ENCODE measurements at regions not wholly inside any gene's neighbourhood (a gene's known extent, or its start where the extent isn't known, plus 50 kb on each side); places are given as distances from the start of the nearest gene placed in this dataset.
A peak's percentile ranks its signal among the peaks of the same experiment; 100 is the strongest.
"Not testable (repeated sequence)": the region's sequence is repeated elsewhere in the genome, so short reads cannot be mapped to it uniquely, and the experiment has no call there.

GRCh38 chr9:63817622-63818518 is 1467.1 kb downstream of the FOXD4L5 start:
- DNase-seq (ENCODE audit: low read depth): no peak
- peak overlapping the region; percentile 13 for H3K4me3 ChIP-seq (ENCODE audit: low read depth, low read length)
- TF ChIP-seq CTCF (IDR thresholded peaks at IDR 0.05; ENCODE audit: insufficient read depth, low read depth, low read length): no peak

GRCh38 chr9:63816751-63817621 is 1468.0 kb downstream of the FOXD4L5 start:
- peak overlapping the region; percentile 44 for H3K4me3 ChIP-seq (ENCODE audit: low read depth, low read length)
- TF ChIP-seq CTCF (IDR thresholded peaks at IDR 0.05; ENCODE audit: insufficient read depth, low read depth, low read length): no peak
- DNase-seq (ENCODE audit: low read depth): peak; percentile 53

GRCh38 chr9:63814970-63815669 is 1469.9 kb downstream of the FOXD4L5 start:
- not testable (repeated sequence) for H3K4me3 ChIP-seq (ENCODE audit: low read depth, low read length); DNase-seq (ENCODE audit: low read depth)

- H3K4me3 ChIP-seq (ENCODE audit: low read depth, low read length); DNase-seq (ENCODE audit: low read depth): not testable (repeated sequence)
Measured at GRCh38 chr9:63813391-63814021, 1471.5 kb downstream of the FOXD4L5 start.

- not testable (repeated sequence) for DNase-seq (ENCODE audit: low read depth); H3K4me3 ChIP-seq (ENCODE audit: low read depth, low read length)
Measured at GRCh38 chr9:63812822-63813221, 1472.2 kb downstream of the FOXD4L5 start.

- H3K4me3 ChIP-seq (ENCODE audit: low read depth, low read length); DNase-seq (ENCODE audit: low read depth): not testable (repeated sequence)
Measured at GRCh38 chr9:63804205-63804604, 1480.8 kb downstream of the FOXD4L5 start.

GRCh38 chr9:63794081-63794685 is 1490.8 kb downstream of the FOXD4L5 start:
- not testable (repeated sequence) for DNase-seq (ENCODE audit: low read depth); H3K4me3 ChIP-seq (ENCODE audit: low read depth, low read length)

- DNase-seq (ENCODE audit: low read depth); H3K4me3 ChIP-seq (ENCODE audit: low read depth, low read length): not testable (repeated sequence)
Measured at GRCh38 chr9:63787454-63787853, 1497.6 kb downstream of the FOXD4L5 start.

- not testable (repeated sequence) for H3K4me3 ChIP-seq (ENCODE audit: low read depth, low read length); DNase-seq (ENCODE audit: low read depth)
Measured at GRCh38 chr9:63785059-63785458, 1500.0 kb downstream of the FOXD4L5 start.

GRCh38 chr9:63784421-63784820 is 1500.6 kb downstream of the FOXD4L5 start:
- not testable (repeated sequence) for DNase-seq (ENCODE audit: low read depth); H3K4me3 ChIP-seq (ENCODE audit: low read depth, low read length)

- not testable (repeated sequence) for DNase-seq (ENCODE audit: low read depth)
Measured at GRCh38 chr9:63781817-63782439, 1503.1 kb downstream of the FOXD4L5 start.

GRCh38 chr9:63781390-63781789 is 1503.6 kb downstream of the FOXD4L5 start:
- not testable (repeated sequence) for DNase-seq (ENCODE audit: low read depth); H3K4me3 ChIP-seq (ENCODE audit: low read depth, low read length)

More at GRCh38 chr9:63781817-63782439, 1503.1 kb downstream of the FOXD4L5 start:
- H3K4me3 ChIP-seq (ENCODE audit: low read depth, low read length): not testable (repeated sequence)

GRCh38 chr9:63776220-63776619 is 1508.8 kb downstream of the FOXD4L5 start:
- DNase-seq (ENCODE audit: low read depth); H3K4me3 ChIP-seq (ENCODE audit: low read depth, low read length): not testable (repeated sequence)

GRCh38 chr9:63775092-63775426 is 1510.0 kb downstream of the FOXD4L5 start:
- H3K4me3 ChIP-seq (ENCODE audit: low read depth, low read length); DNase-seq (ENCODE audit: low read depth): not testable (repeated sequence)
